ENCODE measurements at regions not wholly inside any gene's neighbourhood (a gene's known extent, or its start where the extent isn't known, plus 50 kb on each side); places are given as distances from the start of the nearest gene placed in this dataset.

DNA sequence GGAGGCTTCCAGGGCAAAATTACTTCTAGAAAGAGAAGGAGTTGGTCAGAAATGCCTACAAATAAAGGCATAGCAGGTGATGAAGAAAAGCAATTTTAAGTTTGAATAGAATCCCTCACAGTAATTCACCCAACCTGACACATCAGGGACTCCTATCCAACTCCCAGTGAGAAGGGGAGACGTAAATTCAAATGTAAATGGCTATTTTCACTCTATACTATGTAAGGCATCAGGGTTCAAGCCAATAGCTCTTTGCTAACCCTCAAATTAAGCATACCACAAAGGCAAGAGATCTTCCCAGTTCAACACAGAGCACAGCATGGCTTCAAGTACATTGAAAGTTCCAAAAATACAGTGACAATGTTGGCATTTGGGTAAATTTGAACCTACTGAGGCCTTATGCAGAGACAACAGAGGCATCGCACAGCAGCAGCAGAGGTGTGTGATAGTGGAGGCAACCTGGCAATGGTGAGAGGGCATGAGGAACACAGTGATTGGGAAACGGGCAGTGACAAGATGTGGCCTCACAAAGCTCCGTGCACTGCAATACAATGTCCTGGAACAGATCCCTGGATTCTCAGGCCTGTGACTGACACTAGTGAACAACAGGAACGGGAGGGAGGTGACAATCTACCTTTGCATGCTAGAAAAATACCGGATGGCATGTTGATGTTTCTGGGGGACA lies 95.7 kb downstream of the VSTM2A start:
- Histone ChIP-seq H3K27me3 (no peaks in the 10 kb centered on the region), H3K9me3 (no peaks in the 10 kb centered on the region), H3K4me1 (no peaks in the 10 kb centered on the region), H3K4me3 (no peak overlapping the region), H3K36me3 (no peaks in the 10 kb centered on the region), H3K27ac (no peak overlapping the region)
- no peak for TF ChIP-seq POLR2AphosphoS5 (IDR thresholded peaks at IDR 0.05)
- TF ChIP-seq POLR2A (IDR thresholded peaks at IDR 0.05): no peak
- TF ChIP-seq CTCF (IDR thresholded peaks at IDR 0.05): no peak
- no peak for TF ChIP-seq EP300 (IDR thresholded peaks at IDR 0.05)
- DNase-seq (ENCODE audit: low spot score in 2 of 2): no peak
- WGBS: 70% methylated on average over 6 of the region's 6 CpGs

DNA sequence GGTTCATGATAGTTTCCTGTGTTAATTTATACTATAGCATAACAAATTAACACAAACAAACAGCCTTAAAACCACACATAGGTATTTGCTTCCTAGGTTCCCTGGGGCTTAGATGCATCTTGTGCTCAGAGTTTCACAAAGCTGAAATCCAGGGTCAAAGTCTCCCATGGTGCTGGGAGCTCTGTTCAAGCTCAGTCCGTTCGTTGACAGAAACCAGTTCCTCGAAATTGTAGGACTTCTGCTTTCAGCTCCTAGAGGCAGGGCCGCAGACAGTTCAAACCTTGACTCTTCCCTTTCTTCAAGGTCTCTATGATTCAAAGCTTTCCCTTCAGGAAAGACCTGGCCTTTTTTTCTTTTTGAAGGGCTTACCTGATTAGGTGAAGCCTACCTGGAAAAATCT lies 90.5 kb downstream of the VSTM2A start:
- Histone ChIP-seq H3K36me3 (no peaks in the 10 kb centered on the region), H3K27ac (no peak overlapping the region), H3K9me3 (no peaks in the 10 kb centered on the region), H3K27me3 (no peaks in the 10 kb centered on the region), H3K4me1 (no peaks in the 10 kb centered on the region), H3K4me3 (no peak overlapping the region)
- TF ChIP-seq CTCF (IDR thresholded peaks at IDR 0.05): no peak
- TF ChIP-seq EP300 (IDR thresholded peaks at IDR 0.05): no peak
- TF ChIP-seq POLR2AphosphoS5 (IDR thresholded peaks at IDR 0.05): no peak
- TF ChIP-seq POLR2A (IDR thresholded peaks at IDR 0.05): no peak
- 49% methylated on average over 4 of the region's 4 CpGs for WGBS
- DNase-seq (ENCODE audit: low spot score in 2 of 2): no peak

DNA sequence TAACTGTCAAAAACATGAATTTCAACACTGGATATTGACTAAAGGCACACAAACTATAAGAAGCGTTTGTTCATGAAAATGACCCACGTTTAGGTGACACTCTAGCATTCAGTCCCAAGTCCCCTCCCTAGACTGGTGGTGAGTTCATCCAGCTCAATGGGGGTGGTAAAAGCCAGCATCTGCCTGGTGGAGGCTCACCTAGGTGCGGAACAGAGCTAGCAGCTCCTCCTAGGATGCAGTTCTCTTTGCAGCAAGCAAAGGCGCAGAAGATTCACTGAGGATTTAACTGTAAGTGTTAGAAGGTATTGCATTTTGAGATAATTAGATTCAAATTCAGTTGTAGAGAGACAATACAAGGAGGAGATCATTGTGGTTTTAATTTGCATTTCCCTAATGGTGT lies 87.6 kb downstream of the VSTM2A start:
- H3K4me1 ChIP-seq: no peaks in the 10 kb centered on the region
- H3K4me3 ChIP-seq: no peak overlapping the region
- H3K27me3 ChIP-seq: no peaks in the 10 kb centered on the region
- DNase-seq (ENCODE audit: low spot score in 2 of 2): no peak
- H3K27ac ChIP-seq: no peak overlapping the region
- no peaks in the 10 kb centered on the region for H3K9me3 ChIP-seq
- TF ChIP-seq CTCF (IDR thresholded peaks at IDR 0.05): no peak
- TF ChIP-seq POLR2A (IDR thresholded peaks at IDR 0.05): no peak
- no peak for TF ChIP-seq POLR2AphosphoS5 (IDR thresholded peaks at IDR 0.05)
- TF ChIP-seq EP300 (IDR thresholded peaks at IDR 0.05): no peak
- H3K36me3 ChIP-seq: no peaks in the 10 kb centered on the region
- WGBS: 60% methylated on average over 4 of the region's 4 CpGs

GRCh38 chr7:54622696-54623309 lies 80.6 kb downstream of the VSTM2A start:
- no peaks in the 10 kb centered on the region for H3K4me1 ChIP-seq
- no peak for DNase-seq (ENCODE audit: low spot score in 2 of 2)
- H3K27ac ChIP-seq: no peak overlapping the region
- H3K27me3 ChIP-seq: no peaks in the 10 kb centered on the region
- peaks cover 4% of the 10 kb centered on the region for H3K9me3 ChIP-seq
- no peak for TF ChIP-seq EP300 (IDR thresholded peaks at IDR 0.05)
- TF ChIP-seq POLR2AphosphoS5 (IDR thresholded peaks at IDR 0.05): no peak
- no peak for TF ChIP-seq CTCF (IDR thresholded peaks at IDR 0.05)
- TF ChIP-seq POLR2A (IDR thresholded peaks at IDR 0.05): no peak
- WGBS: 73% methylated on average over 3 of the region's 3 CpGs
- no peaks in the 10 kb centered on the region for H3K36me3 ChIP-seq
- no peak overlapping the region for H3K4me3 ChIP-seq
